A673 (cell line): ENCODE measurements at regions not wholly inside any gene's neighbourhood (a gene's known extent, or its start where the extent isn't known, plus 50 kb on each side); places are given as distances from the start of the nearest gene placed in this dataset.

Source experiments
- CTCF ChIP-seq: fragments of 300-800, 200-600 bp; sonication (generic); conservative IDR thresholded peaks from 2 replicates; pipeline ENCODE4 v1.5.1; 2017; ENCODE audit warnings: low read depth, mild to moderate bottlenecking, antibody characterized with exemption, low read length, moderate library complexity, mixed read lengths
- EZH2 ChIP-seq: fragments of 200-600 bp; sonication (generic); IDR thresholded peaks from 2 replicates; pipeline ENCODE4 v1.6.1; 2017; ENCODE audit warnings: borderline replicate concordance, low read depth, mild to moderate bottlenecking, mixed read lengths, antibody characterized with exemption, low read length; ENCODE audit not compliant: poor library complexity, severe bottlenecking

DNA sequence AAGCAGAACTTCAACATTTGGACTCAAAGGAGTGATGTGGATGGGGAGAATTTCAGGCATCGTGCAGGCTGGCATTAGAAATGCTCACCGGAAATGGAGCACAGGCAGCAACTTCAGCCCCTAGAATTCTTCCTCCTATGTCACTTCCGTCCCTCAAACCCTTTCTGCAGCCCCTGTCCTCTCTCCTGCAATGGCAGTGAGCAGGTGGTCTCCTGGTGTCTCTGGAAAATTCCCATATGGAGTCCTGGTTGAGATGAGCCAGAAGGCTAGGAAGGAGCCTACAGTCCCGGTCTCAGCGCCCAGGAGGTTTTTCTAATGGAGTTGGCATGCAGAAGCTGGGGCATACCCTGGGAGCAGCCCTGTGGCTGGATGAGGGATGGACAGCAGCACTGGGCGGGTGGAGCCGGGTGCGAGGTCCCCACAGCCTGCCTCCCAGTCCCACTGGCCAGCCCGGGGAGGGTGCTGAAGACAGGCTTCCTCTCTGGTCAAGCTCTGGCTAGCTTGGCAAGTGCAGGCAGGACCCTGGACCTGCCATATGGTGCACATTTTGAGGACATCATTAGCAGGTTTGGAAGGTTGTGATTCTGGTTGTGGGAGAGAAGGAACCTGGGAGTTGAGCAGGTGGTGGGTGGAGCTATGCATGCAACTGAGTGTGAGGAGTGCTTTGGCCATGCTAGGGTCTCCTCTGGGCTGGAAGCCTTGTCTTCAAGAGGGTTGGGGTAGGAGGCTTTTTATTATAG, 59.8 kb upstream of the B3GAT1 start:
- TF ChIP-seq CTCF (no peak), EZH2 (no peak)
